Heart left ventricle (tissue), 13 donors: ENCODE measurements at regions not wholly inside any gene's neighbourhood (a gene's known extent, or its start where the extent isn't known, plus 50 kb on each side); places are given as distances from the start of the nearest gene placed in this dataset.

Experiments used
- POLR2A ChIP-seq, 2 donors: fragments of 450-650 bp; IDR thresholded peaks; one replicate each; pipeline ENCODE4 v1.6.1; 2017; ENCODE audit warnings: antibody characterized with exemption in 2 of 2, mild to moderate bottlenecking in 2 of 2, moderate library complexity in 2 of 2
- TF ChIP-seq, protein P1 (sequence below), 12 donors: fragments of 200-600 bp; sonication (generic) in 4 of 12; IDR thresholded peaks; one replicate each; pipeline versions ENCODE4 v1.5.0 to v1.8.0; 2018 to 2022; ENCODE audit warnings: antibody characterized with exemption in 12 of 12, mild to moderate bottlenecking in 5 of 12
- donor health status: ischemic (EF 13 %, LVEDD 7.1; RV severe dilation, severe dysfunction).
- donor health status: DM: no; HTN: yes; CAD: no.
- donor health status: DM: no; HTN: no; CAD: no.
- donor health status: ischemic (EF 25% LVEDD 6.9; RV normal size, moderate dysfunction).
- donor health status: ischemic (EF 25% LVEDD 5.7; RV mildly dilated, moderate dysfunction).
- donor health status: ischemic (EF 35%, LVEDD 5.7; RV mildly dilated, moderate dysfunction).
- donor health status: nonischemic (EF 11% LVEDD 7.7; RV severe dilation, severe dysfunction).
- donor health status: DM: yes; HTN: yes; CAD: no.
- donor health status: PGD.
- donor health status: ischemic (EF 29% LVEDD 5.4; RV normal size, mild dysfunction).
- donor health status: nonischemic (EF 23%, LVEDD 6.1; RV moderate dilation, normal function).

DNA sequence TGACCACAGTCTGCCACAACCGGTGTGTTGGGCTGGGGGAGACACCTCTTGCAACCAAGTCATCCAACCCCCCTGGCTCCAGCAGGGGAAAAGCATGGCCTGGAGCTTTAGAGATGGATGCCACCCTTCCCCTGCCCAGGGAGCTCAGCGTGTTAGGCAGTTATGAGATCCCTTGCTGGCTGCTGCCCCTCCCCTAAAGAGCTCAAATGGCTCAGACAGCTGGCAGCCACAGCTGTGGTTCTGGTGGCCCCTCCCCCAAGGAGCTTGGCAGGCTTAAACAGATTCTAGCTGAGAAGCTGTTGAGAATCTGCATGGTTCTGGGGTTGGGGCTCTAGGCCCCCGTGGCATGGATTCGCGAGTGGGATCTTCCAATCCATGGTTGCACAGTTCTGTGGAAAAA is 64.7 kb downstream of the TEX51 start:
- TF ChIP-seq, protein P1, sequence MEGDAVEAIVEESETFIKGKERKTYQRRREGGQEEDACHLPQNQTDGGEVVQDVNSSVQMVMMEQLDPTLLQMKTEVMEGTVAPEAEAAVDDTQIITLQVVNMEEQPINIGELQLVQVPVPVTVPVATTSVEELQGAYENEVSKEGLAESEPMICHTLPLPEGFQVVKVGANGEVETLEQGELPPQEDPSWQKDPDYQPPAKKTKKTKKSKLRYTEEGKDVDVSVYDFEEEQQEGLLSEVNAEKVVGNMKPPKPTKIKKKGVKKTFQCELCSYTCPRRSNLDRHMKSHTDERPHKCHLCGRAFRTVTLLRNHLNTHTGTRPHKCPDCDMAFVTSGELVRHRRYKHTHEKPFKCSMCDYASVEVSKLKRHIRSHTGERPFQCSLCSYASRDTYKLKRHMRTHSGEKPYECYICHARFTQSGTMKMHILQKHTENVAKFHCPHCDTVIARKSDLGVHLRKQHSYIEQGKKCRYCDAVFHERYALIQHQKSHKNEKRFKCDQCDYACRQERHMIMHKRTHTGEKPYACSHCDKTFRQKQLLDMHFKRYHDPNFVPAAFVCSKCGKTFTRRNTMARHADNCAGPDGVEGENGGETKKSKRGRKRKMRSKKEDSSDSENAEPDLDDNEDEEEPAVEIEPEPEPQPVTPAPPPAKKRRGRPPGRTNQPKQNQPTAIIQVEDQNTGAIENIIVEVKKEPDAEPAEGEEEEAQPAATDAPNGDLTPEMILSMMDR (IDR thresholded peaks at IDR 0.05): no peak
- TF ChIP-seq POLR2A (IDR thresholded peaks at IDR 0.05): no peak
